ENCODE measurements at regions not wholly inside any gene's neighbourhood (a gene's known extent, or its start where the extent isn't known, plus 50 kb on each side); places are given as distances from the start of the nearest gene placed in this dataset.

DNA sequence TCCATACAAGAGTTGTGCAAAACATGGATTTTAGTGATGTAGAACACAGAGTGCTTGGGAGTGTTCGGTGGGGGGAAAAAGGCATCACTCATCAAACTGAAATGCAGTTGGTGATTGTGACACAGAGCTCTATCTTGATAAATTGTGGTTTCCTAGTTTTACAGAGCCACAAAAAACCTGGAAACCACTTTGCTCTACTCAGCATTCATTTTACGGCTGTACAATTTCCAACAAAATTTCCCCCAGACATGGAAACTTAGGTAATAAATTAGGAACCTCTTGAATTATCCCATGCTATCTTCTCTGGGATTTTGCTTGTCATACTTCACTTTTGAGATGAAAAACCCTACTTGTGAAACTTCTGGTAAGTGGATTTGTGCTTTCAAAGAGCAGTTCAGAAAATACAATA is 614.9 kb upstream of the FZD8 start:
- TF ChIP-seq, protein P1, sequence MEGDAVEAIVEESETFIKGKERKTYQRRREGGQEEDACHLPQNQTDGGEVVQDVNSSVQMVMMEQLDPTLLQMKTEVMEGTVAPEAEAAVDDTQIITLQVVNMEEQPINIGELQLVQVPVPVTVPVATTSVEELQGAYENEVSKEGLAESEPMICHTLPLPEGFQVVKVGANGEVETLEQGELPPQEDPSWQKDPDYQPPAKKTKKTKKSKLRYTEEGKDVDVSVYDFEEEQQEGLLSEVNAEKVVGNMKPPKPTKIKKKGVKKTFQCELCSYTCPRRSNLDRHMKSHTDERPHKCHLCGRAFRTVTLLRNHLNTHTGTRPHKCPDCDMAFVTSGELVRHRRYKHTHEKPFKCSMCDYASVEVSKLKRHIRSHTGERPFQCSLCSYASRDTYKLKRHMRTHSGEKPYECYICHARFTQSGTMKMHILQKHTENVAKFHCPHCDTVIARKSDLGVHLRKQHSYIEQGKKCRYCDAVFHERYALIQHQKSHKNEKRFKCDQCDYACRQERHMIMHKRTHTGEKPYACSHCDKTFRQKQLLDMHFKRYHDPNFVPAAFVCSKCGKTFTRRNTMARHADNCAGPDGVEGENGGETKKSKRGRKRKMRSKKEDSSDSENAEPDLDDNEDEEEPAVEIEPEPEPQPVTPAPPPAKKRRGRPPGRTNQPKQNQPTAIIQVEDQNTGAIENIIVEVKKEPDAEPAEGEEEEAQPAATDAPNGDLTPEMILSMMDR (IDR thresholded peaks at IDR 0.05 in 4 of 5, conservative IDR thresholded peaks at IDR 0.05 in 1 of 5) = no peak
- TF ChIP-seq POLR2A (IDR thresholded peaks at IDR 0.05) = no peak

Data from gastrocnemius medialis (tissue), 4 donors.